ENCODE measurements at regions not wholly inside any gene's neighbourhood (a gene's known extent, or its start where the extent isn't known, plus 50 kb on each side); places are given as distances from the start of the nearest gene placed in this dataset.

DNA sequence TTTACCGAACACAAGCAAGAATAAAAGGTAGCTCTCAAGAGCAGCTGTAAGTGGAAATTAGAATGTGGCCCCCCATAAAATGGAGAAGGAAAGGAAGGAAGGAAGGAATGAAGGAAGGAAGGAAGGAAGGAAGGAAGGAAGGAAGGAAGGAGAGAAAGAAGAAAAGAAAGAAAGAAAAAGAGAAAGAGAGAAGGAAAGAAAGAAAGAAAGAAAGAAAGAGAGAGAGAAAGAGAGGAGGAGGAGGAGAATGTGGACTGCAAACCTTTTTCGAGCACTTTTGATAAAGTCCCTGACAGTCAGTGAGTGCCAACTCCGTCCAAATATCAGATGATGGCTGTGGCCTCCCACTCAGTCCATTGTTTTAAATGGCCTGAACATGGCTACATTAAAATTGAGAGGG is 53.8 kb upstream of the SNX2 start:
- no peak for DNase-seq

GRCh38 chr5:122722341-122722740 is 52.5 kb upstream of the SNX2 start:
- DNase-seq, result no peak

GRCh38 chr5:122723606-122724352 is 51.1 kb upstream of the SNX2 start:
- DNase-seq, result no peak

Measured in hypothalamus (tissue), 51 donors.